MM.1S (cell line): ENCODE measurements at regions not wholly inside any gene's neighbourhood (a gene's known extent, or its start where the extent isn't known, plus 50 kb on each side); places are given as distances from the start of the nearest gene placed in this dataset.

Experiments
- DNase-seq: peaks from one replicate; pipeline ENCODE4 v3.0.0-alpha.2; 2015
- H2AFZ ChIP-seq: fragments of 300-600 bp; sonication (generic); 2 replicates; pipeline ENCODE4 v1.6.0; 2016; ENCODE audit warnings: antibody characterized with exemption, low read length
- H3F3A ChIP-seq: fragments of 300-600 bp; sonication (generic); 2 replicates; pipeline ENCODE4 v1.6.1; 2016; ENCODE audit warnings: mild to moderate bottlenecking, antibody characterized with exemption, low read length, moderate library complexity, mixed read lengths; ENCODE audit not compliant: insufficient read depth
- H3K27ac ChIP-seq: fragments of 300-600 bp; sonication (generic); 2 replicates; pipeline ENCODE4 v1.5.1; 2016; ENCODE audit warnings: mild to moderate bottlenecking, low read length
- H3K27me3 ChIP-seq: fragments of 300-600 bp; sonication (generic); replicated peaks from 2 replicates; pipeline ENCODE4 v1.6.0; 2016; ENCODE audit warnings: low read length; ENCODE audit not compliant: insufficient read depth
- H3K36me3 ChIP-seq: fragments of 300-600 bp; sonication (generic); replicated peaks from 2 replicates; pipeline ENCODE4 v1.6.1; 2016; ENCODE audit warnings: mild to moderate bottlenecking, low read length, mixed read lengths; ENCODE audit not compliant: insufficient read depth
- H3K4me1 ChIP-seq: fragments of 300-600 bp; sonication (generic); 2 replicates; pipeline ENCODE4 v1.6.1; 2016; ENCODE audit warnings: low read length, mixed read lengths
- H3K4me2 ChIP-seq: fragments of 300-600 bp; sonication (generic); 2 replicates; pipeline ENCODE4 v1.6.0; 2016; ENCODE audit warnings: low read depth, low read length
- H3K4me3 ChIP-seq: fragments of 300-600 bp; sonication (generic); 2 replicates; pipeline ENCODE4 v1.5.1; 2016; ENCODE audit warnings: low read length, mixed read lengths
- H3K79me2 ChIP-seq: fragments of 300-600 bp; sonication (generic); 2 replicates; pipeline ENCODE4 v1.6.1; 2016; ENCODE audit warnings: mixed run types, low read length, mixed read lengths
- H3K9ac ChIP-seq: fragments of 300-600 bp; sonication (generic); 2 replicates; pipeline ENCODE4 v1.6.1; 2016; ENCODE audit warnings: low read length, mixed read lengths
- H3K9me2 ChIP-seq: fragments of 300-600 bp; sonication (generic); replicated peaks from 2 replicates; pipeline ENCODE4 v1.6.1; 2016; ENCODE audit warnings: mild to moderate bottlenecking, low read length, mixed read lengths; ENCODE audit not compliant: insufficient read depth
- H3K9me3 ChIP-seq: fragments of 300-600 bp; sonication (generic); replicated peaks from 2 replicates; pipeline ENCODE4 v1.6.1; 2016; ENCODE audit warnings: mild to moderate bottlenecking, low read length, mixed read lengths; ENCODE audit not compliant: insufficient read depth
- H4K20me1 ChIP-seq: fragments of 300-600 bp; sonication (generic); 2 replicates; pipeline ENCODE4 v1.6.1; 2016; ENCODE audit warnings: mild to moderate bottlenecking, low read length, moderate library complexity, mixed read lengths; ENCODE audit not compliant: insufficient read depth
- CTCF ChIP-seq: fragments of 300-600 bp; sonication (generic); IDR thresholded peaks from 2 replicates; pipeline ENCODE4 v1.5.1; 2016; ENCODE audit warnings: antibody characterized with exemption, low read length, mixed read lengths
- EZH2 ChIP-seq: fragments of 300-600 bp; sonication (generic); optimal IDR thresholded peaks from 2 replicates; pipeline ENCODE3; 2017; ENCODE audit warnings: low read depth, mild to moderate bottlenecking, antibody characterized with exemption, low read length, mixed read lengths
- EZH2phosphoT487 ChIP-seq: fragments of 300-600 bp; sonication (generic); IDR thresholded peaks from 2 replicates; pipeline ENCODE4 v1.6.1; 2018; ENCODE audit warnings: antibody characterized with exemption, low read length

- H3K79me2 ChIP-seq: no peaks in the 10 kb centered on the region
- no peaks in the 10 kb centered on the region for H4K20me1 ChIP-seq
- H3K27ac ChIP-seq: no peak overlapping the region
- H3K4me3 ChIP-seq: no peak overlapping the region
- H3K36me3 ChIP-seq: no peaks in the 10 kb centered on the region
- no peak overlapping the region for H3K9ac ChIP-seq
- H3K4me2 ChIP-seq: no peak overlapping the region
- no peaks in the 10 kb centered on the region for H3K9me3 ChIP-seq
- no peak for DNase-seq
- no peaks in the 10 kb centered on the region for H3K27me3 ChIP-seq
- H2AFZ ChIP-seq: no peak overlapping the region
- 0 out of 2 replicates have a peak, but pooled peaks cover 4% of the 10 kb centered on the region for H3K4me1 ChIP-seq
- H3K9me2 ChIP-seq: no peaks in the 10 kb centered on the region
- H3F3A ChIP-seq: no peaks in the 10 kb centered on the region
- TF ChIP-seq EZH2phosphoT487 (no peak), EZH2 (no peak), CTCF (no peak)
Measured at GRCh38 chr7:153383781-153384180, 624.2 kb downstream of the ACTR3B start.

- no peaks in the 10 kb centered on the region for H3K4me1 ChIP-seq
- H3K36me3 ChIP-seq: no peaks in the 10 kb centered on the region
- no peaks in the 10 kb centered on the region for H3K9me2 ChIP-seq
- no peaks in the 10 kb centered on the region for H3F3A ChIP-seq
- no peaks in the 10 kb centered on the region for H3K9me3 ChIP-seq
- no peak overlapping the region for H3K4me2 ChIP-seq
- no peaks in the 10 kb centered on the region for H3K79me2 ChIP-seq
- H3K4me3 ChIP-seq: no peak overlapping the region
- H3K9ac ChIP-seq: no peak overlapping the region
- no peak for DNase-seq
- no peaks in the 10 kb centered on the region for H4K20me1 ChIP-seq
- H2AFZ ChIP-seq: no peak overlapping the region
- no peak overlapping the region for H3K27ac ChIP-seq
- no peak for TF ChIP-seq CTCF
- TF ChIP-seq EZH2phosphoT487: no peak
- TF ChIP-seq EZH2: no peak
- H3K27me3 ChIP-seq: no peaks in the 10 kb centered on the region
Measured at GRCh38 chr7:153385502-153385901, 626.0 kb downstream of the ACTR3B start.

GRCh38 chr7:153386556-153386955 lies 627.0 kb downstream of the ACTR3B start:
- Histone ChIP-seq H3K4me2 (no peak overlapping the region), H3K4me1 (no peaks in the 10 kb centered on the region), H3K27me3 (no peaks in the 10 kb centered on the region), H3K36me3 (no peaks in the 10 kb centered on the region), H4K20me1 (no peaks in the 10 kb centered on the region), H2AFZ (no peak overlapping the region), H3K9me3 (no peaks in the 10 kb centered on the region), H3F3A (no peaks in the 10 kb centered on the region), H3K9me2 (no peaks in the 10 kb centered on the region), H3K79me2 (no peaks in the 10 kb centered on the region), H3K27ac (no peak overlapping the region), H3K9ac (no peak overlapping the region), H3K4me3 (no peak overlapping the region)
- TF ChIP-seq EZH2 (no peak), EZH2phosphoT487 (no peak), CTCF (no peak)
- DNase-seq: no peak
